Activated CD4-positive, alpha-beta T cell treated with anti-CD3 and anti-CD28 coated beads for 48 hours (primary cell): ENCODE measurements at regions not wholly inside any gene's neighbourhood (a gene's known extent, or its start where the extent isn't known, plus 50 kb on each side); places are given as distances from the start of the nearest gene placed in this dataset.

ENCODE experiments used
- DNase-seq: peaks from one replicate; pipeline ENCODE4 v3.0.0-alpha.2; 2020

GRCh38 chr12:34386016-34386415 is 363.7 kb downstream of the ALG10 start:
- no peak for DNase-seq

- DNase-seq: no peak
These were observed 364.4 kb downstream of the ALG10 start for GRCh38 chr12:34386621-34387255.

- DNase-seq: no peak
These were observed 365.7 kb downstream of the ALG10 start for GRCh38 chr12:34387711-34388635.

GRCh38 chr12:34388636-34389377 is 366.5 kb downstream of the ALG10 start:
- DNase-seq: no peak

- DNase-seq: no peak
These were observed 367.3 kb downstream of the ALG10 start for GRCh38 chr12:34389378-34390170.

GRCh38 chr12:34390171-34390841 is 368.0 kb downstream of the ALG10 start:
- DNase-seq: no peak

GRCh38 chr12:34390846-34391700 is 368.8 kb downstream of the ALG10 start:
- no peak for DNase-seq

- no peak for DNase-seq
These were observed 369.7 kb downstream of the ALG10 start for GRCh38 chr12:34391771-34392581.

- DNase-seq: no peak
These were observed 370.4 kb downstream of the ALG10 start for GRCh38 chr12:34392741-34393085.

- no peak for DNase-seq
These were observed 371.0 kb downstream of the ALG10 start for GRCh38 chr12:34393086-34393820.

- no peak for DNase-seq
These were observed 371.5 kb downstream of the ALG10 start for GRCh38 chr12:34393821-34394150.

GRCh38 chr12:34394211-34395055 is 372.1 kb downstream of the ALG10 start:
- no peak for DNase-seq

GRCh38 chr12:34395056-34396005 is 373.0 kb downstream of the ALG10 start:
- no peak for DNase-seq

GRCh38 chr12:34396006-34396860 is 373.9 kb downstream of the ALG10 start:
- DNase-seq: no peak

- no peak for DNase-seq
These were observed 374.7 kb downstream of the ALG10 start for GRCh38 chr12:34396861-34397590.
